Endothelial cell of umbilical vein (primary cell): ENCODE measurements at regions not wholly inside any gene's neighbourhood (a gene's known extent, or its start where the extent isn't known, plus 50 kb on each side); places are given as distances from the start of the nearest gene placed in this dataset.

Experiments used
- BruUV-seq: library from RNA; stranded (reverse); fragments of 400-500 nt; replicated peaks from 2 replicates; lab custom pipeline; 2021; lab: Mats Ljungman, UMichigan
- CTCF ChIA-PET: fragments of 300-600, 350-600 bp; sonication (Branson Sonifier 250); formaldehyde crosslinking; loops from one replicate; lab custom pipeline; 2021; ENCODE audit warnings: antibody characterized with exemption, inconsistent platforms; lab: Charles Lee
- POLR2A ChIA-PET: fragments of 300-600, 350-600 bp; sonication (Branson Sonifier 250); formaldehyde crosslinking; loops from one replicate; lab custom pipeline; 2021; ENCODE audit warnings: antibody characterized with exemption, inconsistent platforms; lab: Charles Lee
- DNase-seq: peaks from one replicate; pipeline ENCODE4 v3.0.0-alpha.2; 2011; ENCODE audit warnings: low read depth, low spot score
- FAIRE-seq: peaks from 2 replicates; lab custom pipeline; 2011; peaks lifted over from hg19 to GRCh38; lab: Jason Lieb, UNC
- H2AFZ ChIP-seq: 2 replicates; pipeline ENCODE4 v1.6.0; 2012; ENCODE audit warnings: low read depth, low read length, control low read depth, inconsistent platforms
- H3K27ac ChIP-seq: 2 replicates; pipeline ENCODE4 v1.5.1; 2011; ENCODE audit warnings: low read depth, mild to moderate bottlenecking, control low read depth, low read length, moderate library complexity; ENCODE audit not compliant: insufficient read depth
- H3K27me3 ChIP-seq, 2 experiments: 2 replicates each; pipeline versions ENCODE4 v1.6.0 to v1.6.1; 2011; ENCODE audit warnings: low read length in 2 of 2, mixed read lengths in 1 of 2; ENCODE audit not compliant: control insufficient read depth in 2 of 2, insufficient read depth in 2 of 2
- H3K36me3 ChIP-seq, 2 experiments: 2 replicates in 1 of 2; 3 replicates in 1 of 2; pipeline ENCODE4 v1.5.1; 2011; ENCODE audit warnings: low read length in 2 of 2, mild to moderate bottlenecking in 1 of 2, moderate library complexity in 1 of 2; ENCODE audit not compliant: control insufficient read depth in 2 of 2, insufficient read depth in 2 of 2; ENCODE audit errors: extremely low read depth in 1 of 2
- H3K4me1 ChIP-seq: 3 replicates; pipeline ENCODE4 v1.5.1; 2011; ENCODE audit warnings: mild to moderate bottlenecking, low read length; ENCODE audit not compliant: control insufficient read depth, insufficient read depth; ENCODE audit errors: extremely low read depth
- H3K4me2 ChIP-seq: 2 replicates; pipeline ENCODE4 v1.6.1; 2011; ENCODE audit warnings: low read length, control low read depth, mixed read lengths; ENCODE audit not compliant: insufficient read depth
- H3K4me3 ChIP-seq, 3 experiments: fragments of 200-600 bp in 1 of 3; sonication (generic), shearing (Covaris generic) in 1 of 3; replicated peaks in 1 of 3; 2 replicates each; pipeline ENCODE4 v1.5.1; 2011 to 2016; ENCODE audit warnings: control low read depth in 3 of 3, low read length in 3 of 3, mild to moderate bottlenecking in 2 of 3, inconsistent platforms in 1 of 3, low read depth in 1 of 3, moderate library complexity in 1 of 3; ENCODE audit not compliant: insufficient read depth in 1 of 3
- H3K79me2 ChIP-seq: 2 replicates; pipeline ENCODE4 v1.6.0; 2012; ENCODE audit warnings: low read length, inconsistent platforms; ENCODE audit not compliant: control insufficient read depth, insufficient read depth
- H3K9ac ChIP-seq: replicated peaks from 2 replicates; pipeline ENCODE3; 2011; ENCODE audit warnings: low read length, control low read depth; ENCODE audit not compliant: insufficient read depth; ENCODE audit errors: extremely low read depth
- H3K9me1 ChIP-seq: replicated peaks from 3 replicates; pipeline ENCODE4 v1.6.0; 2011; ENCODE audit warnings: mild to moderate bottlenecking, low read length; ENCODE audit not compliant: control insufficient read depth, insufficient read depth; ENCODE audit errors: extremely low read depth
- H3K9me3 ChIP-seq: replicated peaks from 2 replicates; pipeline ENCODE4 v1.5.1; 2012; ENCODE audit warnings: low read length, inconsistent platforms; ENCODE audit not compliant: control insufficient read depth, insufficient read depth
- H4K20me1 ChIP-seq: replicated peaks from 2 replicates; pipeline ENCODE3; 2011; ENCODE audit warnings: mild to moderate bottlenecking, low read length; ENCODE audit not compliant: control insufficient read depth, insufficient read depth; ENCODE audit errors: extremely low read depth
- CTCF ChIP-seq, 2 donors: IDR thresholded peaks; 1 replicate in 1 of 2; 2 replicates in 1 of 2; pipeline ENCODE4 v1.5.1; 2011; ENCODE audit warnings: low read length in 2 of 2, mild to moderate bottlenecking in 2 of 2, moderate library complexity in 2 of 2, control low read depth in 1 of 2, inconsistent platforms in 1 of 2, low read depth in 1 of 2; ENCODE audit not compliant: insufficient read depth in 1 of 2; ENCODE audit errors: extremely low read depth in 1 of 2
- EZH2 ChIP-seq: IDR thresholded peaks from 2 replicates; pipeline ENCODE4 v1.6.1; 2012; ENCODE audit warnings: borderline replicate concordance, low read depth, mild to moderate bottlenecking, moderate library complexity, low read length, inconsistent platforms; ENCODE audit not compliant: severe bottlenecking
- FOS ChIP-seq: IDR thresholded peaks from 2 replicates; pipeline ENCODE4 v1.6.1; 2011; ENCODE audit warnings: mild to moderate bottlenecking, low read length, moderate library complexity, borderline replicate concordance; ENCODE audit not compliant: insufficient read depth
- GATA2 ChIP-seq: IDR thresholded peaks from 2 replicates; pipeline ENCODE4 v1.7.0; 2011; ENCODE audit warnings: low read depth, mild to moderate bottlenecking, moderate library complexity, mixed read lengths, low read length; ENCODE audit not compliant: insufficient read length, insufficient read depth
- JUN ChIP-seq: IDR thresholded peaks from 2 replicates; pipeline ENCODE4 v1.6.1; 2011; ENCODE audit warnings: borderline replicate concordance, low read depth; ENCODE audit not compliant: insufficient read length, insufficient read depth
- MAX ChIP-seq: IDR thresholded peaks from 2 replicates; pipeline ENCODE4 v1.6.1; 2011; ENCODE audit not compliant: insufficient read depth, insufficient read length
- MYC ChIP-seq: IDR thresholded peaks from one replicate; pipeline ENCODE4 v1.6.1; 2011; ENCODE audit warnings: mild to moderate bottlenecking, low read depth, low read length
- POLR2A ChIP-seq: IDR thresholded peaks from 2 replicates; pipeline ENCODE4 v1.6.1; 2012; ENCODE audit warnings: low read depth, mild to moderate bottlenecking, control low read depth, low read length
- POLR2AphosphoS5 ChIP-seq: IDR thresholded peaks from 2 replicates; pipeline ENCODE4 v1.6.1; 2012; ENCODE audit warnings: low read depth, mild to moderate bottlenecking, control low read depth, low read length, moderate library complexity; ENCODE audit not compliant: insufficient read depth
- dilution Hi-C: fragments of 300-500 bp; cut with MboI; formaldehyde crosslinking; loops from one replicate; pipeline ENCODE4 v1.15.0; 2019; ENCODE audit warnings: low sequenced_read_pairs; ENCODE audit not compliant: extremely low pct_ligation_motif_present
- intact Hi-C: fragments of 100-400 bp; cut with micrococcal nuclease; formaldehyde crosslinking; loops from one replicate; pipeline ENCODE4 v1.10.0; 2022

- ChIA-PET CTCF (no interaction called here), POLR2A (no interaction called here)
- Histone ChIP-seq H3K4me1 (no peaks in the 10 kb centered on the region), H3K9me1 (no peaks in the 10 kb centered on the region), H3K4me2 (no peak overlapping the region), H3K36me3 (no peaks in the 10 kb centered on the region), H3K9me3 (no peaks in the 10 kb centered on the region), H2AFZ (no peak overlapping the region), H3K27ac (no peak overlapping the region), H3K9ac (no peak overlapping the region), H4K20me1 (no peaks in the 10 kb centered on the region), H3K4me3 (no peak overlapping the region), H3K27me3 (no peaks in the 10 kb centered on the region), H3K79me2 (no peaks in the 10 kb centered on the region)
- FAIRE-seq (no peak), DNase-seq (no peak)
- TF ChIP-seq CTCF (IDR thresholded peaks at IDR 0.05; ENCODE audit: extremely low read depth in 1 of 2, insufficient read depth in 1 of 2, low read depth in 1 of 2, low read length in 2 of 2) (no peak), JUN (no peak), POLR2AphosphoS5 (no peak), POLR2A (no peak), GATA2 (no peak), FOS (no peak), MAX (no peak), EZH2 (no peak), MYC (no peak)
- no TSS peak for BruUV-seq
- intact Hi-C loops (no loop called here), dilution Hi-C loops (no loop called here)
These were observed 361.5 kb upstream of the CDH10 start for GRCh38 chr5:25006237-25006636.
